ENCODE measurements at regions not wholly inside any gene's neighbourhood (a gene's known extent, or its start where the extent isn't known, plus 50 kb on each side); places are given as distances from the start of the nearest gene placed in this dataset.

GRCh38 chr2:83517727-83518368 lies 941.2 kb downstream of the SUCLG1 start:
- peak; percentile 10 to 32 for DNase-seq
- H3K36me3 ChIP-seq = no peaks in the 10 kb centered on the region
- H3K9me3 ChIP-seq (replicated peaks) = no peaks in the 10 kb centered on the region
- H3K27me3 ChIP-seq = no peaks in the 10 kb centered on the region; the same call in 1 of the 2 replicates
- no peak overlapping the region for H3K27ac ChIP-seq
- no peaks in the 10 kb centered on the region for H3K4me1 ChIP-seq
- H3K4me3 ChIP-seq = no peak overlapping the region

- no peaks in the 10 kb centered on the region; the same call in 1 of the 2 replicates for H3K27me3 ChIP-seq
- no peaks in the 10 kb centered on the region for H3K4me1 ChIP-seq
- no peaks in the 10 kb centered on the region for H3K36me3 ChIP-seq
- H3K27ac ChIP-seq = no peak overlapping the region
- DNase-seq = no peak
- H3K4me3 ChIP-seq = no peak overlapping the region
- H3K9me3 ChIP-seq (replicated peaks) = no peaks in the 10 kb centered on the region
These were observed 942.6 kb downstream of the SUCLG1 start for GRCh38 chr2:83516503-83516902.

GRCh38 chr2:83487451-83487850 lies 971.6 kb downstream of the SUCLG1 start:
- Histone ChIP-seq H3K27me3 (no peaks in the 10 kb centered on the region), H3K4me1 (no peaks in the 10 kb centered on the region), H3K4me3 (no peak overlapping the region), H3K36me3 (no peaks in the 10 kb centered on the region), H3K9me3 (replicated peaks) (no peaks in the 10 kb centered on the region), H3K27ac (no peak overlapping the region)
- DNase-seq = no peak

GRCh38 chr2:83481436-83481835 lies 977.6 kb downstream of the SUCLG1 start:
- DNase-seq = no peak

GRCh38 chr2:83478037-83478436 lies 981.0 kb downstream of the SUCLG1 start:
- Histone ChIP-seq H3K27me3 (no peaks in the 10 kb centered on the region), H3K9me3 (replicated peaks) (no peaks in the 10 kb centered on the region), H3K4me3 (no peak overlapping the region), H3K27ac (no peak overlapping the region), H3K36me3 (no peaks in the 10 kb centered on the region), H3K4me1 (no peaks in the 10 kb centered on the region)
- no peak for DNase-seq

More at GRCh38 chr2:83481436-83481835, 977.6 kb downstream of the SUCLG1 start:
- Histone ChIP-seq H3K4me3 (no peak overlapping the region), H3K4me1 (no peaks in the 10 kb centered on the region), H3K36me3 (no peaks in the 10 kb centered on the region), H3K27ac (no peak overlapping the region), H3K27me3 (no peaks in the 10 kb centered on the region), H3K9me3 (replicated peaks) (no peaks in the 10 kb centered on the region)

GRCh38 chr2:83475371-83475770 lies 983.7 kb downstream of the SUCLG1 start:
- Histone ChIP-seq H3K27ac (no peak overlapping the region), H3K27me3 (0 out of 2 replicates have a peak, but pooled peaks cover 5% of the 10 kb centered on the region), H3K4me1 (no peaks in the 10 kb centered on the region), H3K9me3 (replicated peaks) (no peaks in the 10 kb centered on the region), H3K4me3 (no peak overlapping the region), H3K36me3 (no peaks in the 10 kb centered on the region)
- DNase-seq = no peak

GRCh38 chr2:83471655-83472054 lies 987.4 kb downstream of the SUCLG1 start:
- H3K27me3 ChIP-seq = peaks cover 11% of the 10 kb centered on the region; the same call in 1 of the 2 replicates
- no peak overlapping the region for H3K27ac ChIP-seq
- H3K36me3 ChIP-seq = no peaks in the 10 kb centered on the region
- H3K9me3 ChIP-seq (replicated peaks) = no peaks in the 10 kb centered on the region
- H3K4me1 ChIP-seq = no peaks in the 10 kb centered on the region
- H3K4me3 ChIP-seq = no peak overlapping the region
- no peak for DNase-seq

- Histone ChIP-seq H3K27ac (no peak overlapping the region), H3K4me1 (no peaks in the 10 kb centered on the region), H3K9me3 (replicated peaks) (no peaks in the 10 kb centered on the region), H3K27me3 (peaks cover 11% of the 10 kb centered on the region; the same call in 1 of the 2 replicates), H3K36me3 (no peaks in the 10 kb centered on the region), H3K4me3 (no peak overlapping the region)
- no peak for DNase-seq
These were observed 988.2 kb downstream of the SUCLG1 start for GRCh38 chr2:83470928-83471327.

GRCh38 chr2:83464444-83464843 lies 994.6 kb downstream of the SUCLG1 start:
- no peaks in the 10 kb centered on the region for H3K36me3 ChIP-seq

GRCh38 chr2:83462881-83463280 lies 996.2 kb downstream of the SUCLG1 start:
- Histone ChIP-seq H3K9me3 (replicated peaks) (no peaks in the 10 kb centered on the region), H3K4me1 (no peaks in the 10 kb centered on the region), H3K36me3 (no peaks in the 10 kb centered on the region), H3K27ac (no peak overlapping the region), H3K4me3 (no peak overlapping the region), H3K27me3 (peaks cover 3% of the 10 kb centered on the region; the same call in 1 of the 2 replicates)
- DNase-seq = no peak

More at GRCh38 chr2:83464444-83464843, 994.6 kb downstream of the SUCLG1 start:
- no peaks in the 10 kb centered on the region for H3K9me3 ChIP-seq (replicated peaks)
- DNase-seq = no peak
- no peak overlapping the region for H3K4me3 ChIP-seq
- H3K27ac ChIP-seq = no peak overlapping the region
- peaks cover 3% of the 10 kb centered on the region; the same call in 1 of the 2 replicates for H3K27me3 ChIP-seq
- H3K4me1 ChIP-seq = no peaks in the 10 kb centered on the region

GRCh38 chr2:83461135-83461534 lies 997.9 kb downstream of the SUCLG1 start:
- DNase-seq = no peak
- Histone ChIP-seq H3K27ac (no peak overlapping the region), H3K27me3 (no peaks in the 10 kb centered on the region), H3K4me3 (no peak overlapping the region), H3K4me1 (no peaks in the 10 kb centered on the region), H3K36me3 (no peaks in the 10 kb centered on the region), H3K9me3 (replicated peaks) (no peaks in the 10 kb centered on the region)

GRCh38 chr2:83459456-83459855 lies 999.6 kb downstream of the SUCLG1 start:
- H3K9me3 ChIP-seq (replicated peaks) = no peaks in the 10 kb centered on the region
- no peak overlapping the region for H3K27ac ChIP-seq
- no peak for DNase-seq
- H3K4me1 ChIP-seq = no peaks in the 10 kb centered on the region
- H3K4me3 ChIP-seq = no peak overlapping the region
- no peaks in the 10 kb centered on the region for H3K36me3 ChIP-seq
- H3K27me3 ChIP-seq = no peaks in the 10 kb centered on the region

GRCh38 chr2:83435989-83436388 lies 1023.1 kb downstream of the SUCLG1 start:
- no peak overlapping the region for H3K27ac ChIP-seq
- no peaks in the 10 kb centered on the region for H3K36me3 ChIP-seq
- H3K4me1 ChIP-seq = no peaks in the 10 kb centered on the region
- peaks cover 2% of the 10 kb centered on the region; the same call in 1 of the 2 replicates for H3K27me3 ChIP-seq
- no peak overlapping the region for H3K4me3 ChIP-seq
- no peaks in the 10 kb centered on the region for H3K9me3 ChIP-seq (replicated peaks)
- no peak for DNase-seq

- no peaks in the 10 kb centered on the region for H3K36me3 ChIP-seq
- no peaks in the 10 kb centered on the region for H3K9me3 ChIP-seq (replicated peaks)
- H3K27ac ChIP-seq = no peak overlapping the region
- no peaks in the 10 kb centered on the region for H3K27me3 ChIP-seq
- no peak overlapping the region for H3K4me3 ChIP-seq
- H3K4me1 ChIP-seq = no peaks in the 10 kb centered on the region
- no peak for DNase-seq
These were observed 1038.1 kb downstream of the SUCLG1 start for GRCh38 chr2:83420993-83421392.

- H3K27me3 ChIP-seq = peaks cover 11% of the 10 kb centered on the region; the same call in 1 of the 2 replicates
- DNase-seq = no peak
- H3K9me3 ChIP-seq (replicated peaks) = no peaks in the 10 kb centered on the region
- no peak overlapping the region for H3K4me3 ChIP-seq
- H3K4me1 ChIP-seq = no peaks in the 10 kb centered on the region; the same call in 1 of the 2 replicates
- H3K36me3 ChIP-seq = no peaks in the 10 kb centered on the region
- H3K27ac ChIP-seq = no peak overlapping the region
These were observed 1064.8 kb downstream of the SUCLG1 start for GRCh38 chr2:83394134-83394904.
